NOMO-1 treated with DMSO at 0.1 percent for 48 hours (cell line): ENCODE measurements at regions not wholly inside any gene's neighbourhood (a gene's known extent, or its start where the extent isn't known, plus 50 kb on each side); places are given as distances from the start of the nearest gene placed in this dataset.
"Not testable (repeated sequence)": the region's sequence is repeated elsewhere in the genome, so short reads cannot be mapped to it uniquely, and the experiment has no call there.

Experiments
- DNase-seq: peaks from one replicate; lab custom pipeline; 2025; ENCODE audit not compliant: unreplicated experiment; lab: John Stamatoyannopoulos, UW

GRCh38 chr13:53351021-53351420, 322.4 kb downstream of the OLFM4 start:
- DNase-seq = no peak

DNA sequence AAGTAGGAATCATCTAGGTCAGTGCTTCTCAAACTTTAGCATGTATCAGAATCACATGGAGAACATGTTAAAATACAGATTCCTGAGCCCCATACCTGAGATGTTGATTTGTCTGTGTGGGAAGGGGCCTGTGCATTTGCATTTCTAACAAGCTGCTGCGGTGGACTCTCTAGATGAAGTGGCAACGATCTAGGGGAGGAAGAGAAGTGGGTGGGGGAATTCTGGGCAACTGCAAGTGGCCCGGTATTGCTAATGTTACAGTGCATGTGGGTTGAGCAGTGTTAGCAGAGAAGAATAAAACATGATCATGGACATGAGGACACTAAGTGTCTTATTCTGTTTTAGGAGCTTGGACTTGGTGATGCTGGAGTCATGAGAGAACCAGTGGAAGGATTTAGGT, 329.0 kb downstream of the OLFM4 start:
- DNase-seq = no peak

GRCh38 chr13:53368948-53369347, 340.3 kb downstream of the OLFM4 start:
- no peak for DNase-seq

DNA sequence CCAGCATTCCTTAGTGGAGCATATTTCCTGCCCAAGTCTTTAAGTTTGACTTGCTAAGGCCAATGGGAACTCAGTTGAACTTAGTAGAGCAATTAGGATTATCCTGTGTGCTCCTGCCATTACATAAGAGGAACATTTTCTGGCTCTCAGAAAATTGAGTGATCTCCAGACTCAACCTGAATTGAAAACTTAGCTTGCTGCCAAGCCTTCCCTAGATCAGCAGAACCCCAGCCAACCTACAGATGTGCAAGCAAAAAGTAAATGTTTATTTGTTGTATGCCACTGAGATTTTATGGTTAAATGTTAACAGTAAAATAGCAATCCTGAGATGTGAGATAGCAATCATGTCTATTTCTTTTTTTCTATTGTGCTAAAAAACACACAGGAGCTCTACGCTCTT, 350.9 kb downstream of the OLFM4 start:
- no peak for DNase-seq

DNA sequence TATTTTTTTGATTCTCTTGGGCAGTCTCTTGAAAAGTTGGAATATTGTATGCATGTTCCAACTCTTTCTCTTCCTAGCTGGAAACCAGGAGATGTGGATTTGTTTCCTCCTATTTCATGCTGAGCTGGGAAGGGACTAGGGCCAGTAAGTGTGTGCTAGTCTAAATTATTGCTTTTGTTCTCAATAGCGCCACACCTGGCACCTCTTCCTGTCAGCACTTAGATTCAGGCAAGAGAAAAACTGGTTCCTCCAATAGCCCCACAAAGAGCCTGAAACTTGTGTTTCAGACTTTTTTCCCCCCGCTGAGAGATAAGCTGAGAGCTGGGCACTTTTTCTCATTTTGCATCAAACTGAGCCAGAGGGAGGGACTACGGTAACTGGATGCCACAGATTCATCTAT, 353.4 kb downstream of the OLFM4 start:
- no peak for DNase-seq

DNA sequence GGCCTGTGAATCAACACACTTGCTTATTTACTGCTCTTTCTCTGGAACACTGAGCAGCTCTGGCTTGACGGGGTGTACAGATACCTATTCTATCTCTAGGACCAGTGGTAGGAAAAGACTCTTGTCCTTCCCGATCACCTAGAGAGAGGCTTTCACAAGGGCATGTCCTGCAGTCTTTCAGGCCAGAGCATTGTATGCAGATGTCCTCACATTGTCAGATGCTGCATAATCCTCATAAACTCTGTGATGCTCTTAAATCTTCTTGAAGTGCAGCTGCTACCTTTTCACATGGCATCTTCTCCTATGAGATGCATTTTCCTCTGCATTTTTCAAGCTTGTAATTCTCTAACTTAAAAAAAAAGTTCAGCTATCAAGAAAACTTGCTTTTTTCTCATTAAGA, 369.4 kb downstream of the OLFM4 start:
- no peak for DNase-seq

DNA sequence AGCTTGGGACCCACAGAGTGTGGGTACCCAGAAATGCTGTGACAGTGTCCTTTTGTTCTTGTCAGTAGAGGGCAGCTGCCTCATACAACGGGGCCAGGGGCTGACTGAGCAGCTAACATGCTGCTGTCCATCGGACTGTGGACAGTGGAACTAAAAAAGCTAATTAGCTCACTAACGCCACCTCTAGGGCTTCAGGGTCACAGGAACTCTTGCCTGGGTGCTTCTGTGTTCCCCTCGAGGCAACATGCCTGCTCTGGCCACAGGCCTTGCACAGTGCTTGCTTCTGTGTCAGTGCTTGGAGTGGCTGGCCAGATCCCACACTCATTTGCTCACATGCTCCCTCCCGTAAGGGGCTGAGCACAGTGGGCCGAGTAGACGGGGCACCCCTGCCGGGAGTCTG, 377.0 kb downstream of the OLFM4 start:
- no peak for DNase-seq

DNA sequence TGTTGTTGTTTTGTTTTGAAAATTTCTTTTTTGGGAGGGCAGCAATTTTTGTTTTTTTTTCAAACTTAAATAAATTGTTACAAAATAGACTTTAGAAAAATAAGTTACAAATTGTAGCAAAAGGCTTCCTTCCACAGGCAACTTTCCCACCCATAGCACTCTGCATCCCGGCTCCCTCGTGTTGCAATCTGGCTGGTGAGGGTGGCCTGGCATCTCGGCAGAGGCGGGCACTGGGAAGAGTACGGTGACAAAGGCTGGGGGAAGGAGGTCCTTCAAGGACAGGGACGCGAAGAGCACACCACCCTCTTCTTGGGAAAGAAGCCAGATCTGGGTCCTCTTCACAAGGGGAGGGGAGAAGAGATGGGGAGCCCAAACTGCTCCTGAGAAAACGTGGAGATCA, 379.7 kb downstream of the OLFM4 start:
- DNase-seq = no peak

- DNase-seq = no peak
These were observed 380.4 kb downstream of the OLFM4 start for GRCh38 chr13:53408847-53409568.

GRCh38 chr13:53411463-53411862, 382.9 kb downstream of the OLFM4 start:
- no peak for DNase-seq

- no peak for DNase-seq
These were observed 386.5 kb downstream of the OLFM4 start for GRCh38 chr13:53415135-53415534.

- DNase-seq = no peak
These were observed 389.0 kb downstream of the OLFM4 start for GRCh38 chr13:53417601-53418000.

DNA sequence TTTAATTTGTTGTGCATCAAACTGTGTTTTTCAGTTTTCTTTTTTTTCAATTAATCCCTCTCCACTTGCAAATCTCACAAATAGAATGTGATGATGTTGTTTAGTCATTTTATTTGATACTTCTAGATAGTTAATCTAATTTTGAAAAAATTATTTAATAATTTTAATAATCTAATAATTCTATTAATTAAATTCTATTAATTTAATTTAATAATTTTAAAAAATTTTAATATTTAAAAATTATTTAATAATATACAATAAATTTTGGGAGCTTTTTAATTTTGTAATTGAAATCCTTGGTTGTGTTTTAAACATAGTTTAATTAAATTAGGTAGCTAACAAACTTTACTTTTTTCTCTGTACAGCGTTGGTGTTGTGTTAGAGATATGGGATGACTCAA, 393.8 kb downstream of the OLFM4 start:
- DNase-seq = no peak

DNA sequence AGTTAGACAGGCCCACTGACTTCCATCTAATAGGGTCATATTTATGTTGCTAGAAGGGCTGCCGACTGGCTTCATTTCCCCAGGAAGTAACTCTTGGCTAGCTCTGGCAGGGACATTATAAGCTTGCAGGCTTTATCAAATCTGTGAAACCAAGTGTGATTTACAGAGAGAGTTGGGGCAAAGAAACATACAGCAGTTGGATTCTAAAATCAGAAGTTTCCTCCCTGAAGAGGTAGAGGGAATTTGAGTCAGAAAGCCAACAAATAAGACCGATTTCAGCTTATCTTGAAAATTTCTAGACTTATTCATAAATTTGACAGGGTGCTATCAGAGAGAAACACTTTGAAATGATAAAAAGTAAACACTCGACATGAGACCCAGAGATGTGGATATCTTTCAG, 407.8 kb downstream of the OLFM4 start:
- no peak for DNase-seq

GRCh38 chr13:53439439-53440225, 411.0 kb downstream of the OLFM4 start:
- DNase-seq = no peak

DNA sequence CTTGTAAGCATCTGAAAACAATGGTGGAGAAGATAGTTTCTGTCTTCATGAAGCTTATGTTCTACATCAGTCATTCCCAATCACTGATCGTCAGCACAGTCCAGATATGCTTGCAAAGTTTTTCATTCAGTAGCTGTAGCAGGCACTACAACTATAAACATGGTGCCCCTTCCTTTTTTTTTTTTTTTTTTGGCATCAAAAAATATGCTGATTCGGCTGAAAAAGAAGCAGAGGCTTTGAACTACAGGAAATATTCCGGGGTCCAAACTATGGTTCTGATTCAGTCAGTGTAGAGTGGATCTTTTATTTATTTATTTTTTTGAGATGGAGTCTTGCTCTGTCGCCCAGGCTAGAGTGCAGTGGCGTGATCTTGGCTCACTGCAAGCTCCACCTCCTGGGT, 414.4 kb downstream of the OLFM4 start:
- no peak for DNase-seq

GRCh38 chr13:53445686-53446085, 417.1 kb downstream of the OLFM4 start:
- DNase-seq = no peak

GRCh38 chr13:53447456-53447855, 418.8 kb downstream of the OLFM4 start:
- DNase-seq = no peak

- DNase-seq = no peak
These were observed 419.2 kb downstream of the OLFM4 start for GRCh38 chr13:53447863-53448262.

GRCh38 chr13:53452263-53452808, 423.7 kb downstream of the OLFM4 start:
- not testable (repeated sequence) for DNase-seq

DNA sequence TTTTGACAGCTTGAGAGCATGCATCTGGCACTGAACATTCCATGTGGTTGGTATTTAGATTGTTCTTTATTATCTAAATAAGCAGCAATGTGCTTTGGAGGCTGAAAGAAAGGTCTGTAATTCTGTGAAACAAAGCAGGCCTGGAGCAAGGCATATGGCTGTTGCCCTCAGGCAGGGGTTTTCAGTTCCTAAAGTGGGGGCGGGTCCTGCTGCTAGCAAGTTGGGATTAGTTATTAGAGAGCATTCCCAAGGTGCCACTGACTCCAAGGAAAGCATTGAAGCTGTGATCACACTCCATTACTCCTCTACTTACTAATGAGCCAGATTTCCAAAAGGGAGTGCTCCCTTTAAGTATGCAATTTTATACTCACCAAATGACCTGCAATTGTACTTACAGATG, 432.2 kb downstream of the OLFM4 start:
- no peak for DNase-seq

DNA sequence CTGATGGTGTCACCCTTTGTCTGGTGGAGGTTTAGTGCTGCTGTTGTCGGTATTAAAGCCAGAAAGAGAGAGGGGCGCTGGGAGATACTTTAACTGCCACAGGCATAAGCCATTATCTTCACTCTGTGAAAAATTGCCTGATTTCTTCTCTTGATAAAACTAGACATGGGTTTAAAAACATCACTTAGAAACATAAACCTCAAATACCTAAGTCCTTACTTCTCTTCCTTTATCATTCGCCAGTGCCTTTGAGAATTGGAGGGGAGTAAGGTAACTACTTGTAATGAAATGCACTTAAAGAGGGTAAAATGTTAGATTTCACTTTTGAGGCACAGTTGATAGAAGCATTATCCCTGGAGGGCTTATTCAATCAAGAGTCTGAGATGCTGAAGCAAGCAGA, 434.5 kb downstream of the OLFM4 start:
- no peak for DNase-seq
